RWPE1 (cell line): ENCODE measurements at regions not wholly inside any gene's neighbourhood (a gene's known extent, or its start where the extent isn't known, plus 50 kb on each side); places are given as distances from the start of the nearest gene placed in this dataset.

Source experiments
- CTCF ChIA-PET: fragments of 350-600 bp; sonication (Branson Sonifier 250); formaldehyde crosslinking; extraction: SDS; loops from one replicate; lab custom pipeline; 2021; lab: Yijun Ruan, JAX
- POLR2A ChIA-PET: fragments of 400-600 bp; formaldehyde crosslinking; extraction: SDS; loops from one replicate; lab custom pipeline; 2020; ENCODE audit warnings: antibody characterized with exemption; ENCODE audit not compliant: low non-redundant PET; lab: Yijun Ruan, JAX
- DNase-seq: peaks from one replicate; pipeline ENCODE4 v3.0.0; 2012; ENCODE audit warnings: low spot score
- H3K27ac ChIP-seq: fragments of 450-650 bp; 2 replicates; pipeline ENCODE4 v1.5.1; 2017
- CTCF ChIP-seq: fragments of 450-650 bp; conservative IDR thresholded peaks from 2 replicates; pipeline ENCODE4 v1.5.1; 2017; ENCODE audit warnings: low read depth, mild to moderate bottlenecking

DNA sequence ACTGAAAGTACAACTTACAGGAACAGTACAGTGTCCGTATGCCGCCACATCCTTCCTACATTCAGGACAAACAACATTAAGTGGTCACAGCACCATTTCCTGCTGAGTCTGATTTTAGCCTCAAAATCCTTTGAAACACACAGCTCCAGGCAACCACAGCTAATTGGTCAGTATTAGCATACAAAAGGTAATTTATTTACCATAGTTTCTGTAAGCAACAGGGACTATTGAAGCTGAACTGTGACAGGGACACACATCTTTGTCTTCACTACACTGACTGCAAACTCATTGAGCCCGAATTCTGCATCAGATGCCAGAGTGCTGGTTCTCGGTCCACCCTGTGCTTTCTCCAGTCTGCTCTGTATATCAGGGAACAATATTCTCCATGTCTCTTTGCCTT, 151.8 kb downstream of the ST6GAL2 start:
- no peak for TF ChIP-seq CTCF
- DNase-seq: no peak
- ChIA-PET POLR2A (no interaction called here), CTCF (no interaction called here)
- no peak overlapping the region for H3K27ac ChIP-seq

- TF ChIP-seq CTCF: no peak
- DNase-seq: no peak
- ChIA-PET CTCF (no interaction called here), POLR2A (no interaction called here)
- H3K27ac ChIP-seq: no peak overlapping the region
Observed at GRCh38 chr2:106735807-106736206, 150.2 kb downstream of the ST6GAL2 start.

DNA sequence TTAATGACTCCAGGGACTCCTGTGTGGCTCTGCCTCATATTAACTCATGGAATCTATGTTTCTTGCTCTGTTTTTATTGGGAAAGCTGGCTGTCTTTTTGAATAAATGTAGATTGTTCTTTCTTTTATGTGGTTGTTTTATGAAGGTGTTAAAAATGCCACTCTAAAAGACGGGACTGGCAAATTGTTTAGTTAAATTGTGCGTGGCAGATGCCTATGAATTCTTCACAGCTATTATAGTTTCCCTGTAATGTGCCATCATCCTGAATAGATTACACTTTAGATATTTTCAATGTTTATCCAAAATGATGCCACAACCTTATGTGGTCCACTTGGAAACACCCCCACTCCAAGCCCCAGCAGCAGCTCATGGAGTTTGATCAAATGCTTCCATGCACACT, 149.7 kb downstream of the ST6GAL2 start:
- ChIA-PET CTCF (no interaction called here), POLR2A (no interaction called here)
- H3K27ac ChIP-seq: no peak overlapping the region
- no peak for TF ChIP-seq CTCF
- no peak for DNase-seq

DNA sequence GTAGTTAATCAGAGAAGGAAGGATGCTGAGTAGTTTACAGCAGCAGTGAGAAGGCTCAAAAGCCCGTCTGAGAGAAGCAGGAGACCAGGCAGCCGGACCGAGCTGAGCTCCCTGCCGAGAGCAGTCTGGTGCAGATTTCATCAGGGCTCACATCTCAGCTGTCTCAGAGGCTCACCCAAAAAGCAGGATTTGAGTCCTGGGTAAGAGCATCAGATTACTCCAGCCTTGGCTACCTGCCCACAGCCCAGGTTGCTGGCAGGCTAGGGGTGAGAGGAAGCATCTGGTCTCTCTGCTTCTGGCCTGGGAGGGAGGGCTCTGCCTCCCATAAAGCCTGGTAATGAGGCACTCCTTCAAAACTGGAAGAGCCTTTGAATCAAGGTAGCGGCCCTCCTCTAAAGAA, 140.5 kb downstream of the ST6GAL2 start:
- no peak overlapping the region for H3K27ac ChIP-seq
- no peak for DNase-seq
- no peak for TF ChIP-seq CTCF
- ChIA-PET POLR2A (no interaction called here), CTCF (no interaction called here)

- no peak for TF ChIP-seq CTCF
- CTCF ChIA-PET: no interaction called here
- POLR2A ChIA-PET: no interaction called here
- no peak for DNase-seq
- H3K27ac ChIP-seq: no peak overlapping the region
Observed at GRCh38 chr2:106749823-106750222, 136.1 kb downstream of the ST6GAL2 start.
